Transverse colon (tissue), 4 donors: ENCODE measurements at regions not wholly inside any gene's neighbourhood (a gene's known extent, or its start where the extent isn't known, plus 50 kb on each side); places are given as distances from the start of the nearest gene placed in this dataset.

Experiments
- POLR2A ChIP-seq: fragments of 450-650 bp; IDR thresholded peaks from one replicate; pipeline ENCODE4 v1.6.1; 2016; ENCODE audit warnings: antibody characterized with exemption, mild to moderate bottlenecking, moderate library complexity
- POLR2AphosphoS5 ChIP-seq, 3 donors: sonication (generic); formaldehyde crosslinking; IDR thresholded peaks; one replicate each; pipeline ENCODE4 v1.6.1; 2016; ENCODE audit warnings: antibody characterized with exemption in 3 of 3
- TF ChIP-seq, protein P1 (sequence below), 5 experiments: fragments of 200-600 bp in 3 of 5; fragments of 450-650 bp in 2 of 5; sonication (generic) in 3 of 5; IDR thresholded peaks; 1 replicate in 2 of 5; 2 replicates in 3 of 5; pipeline ENCODE4 v1.5.1; 2016 to 2017; ENCODE audit warnings: antibody characterized with exemption in 5 of 5, inconsistent platforms in 3 of 5, mild to moderate bottlenecking in 2 of 5, moderate library complexity in 1 of 5

DNA sequence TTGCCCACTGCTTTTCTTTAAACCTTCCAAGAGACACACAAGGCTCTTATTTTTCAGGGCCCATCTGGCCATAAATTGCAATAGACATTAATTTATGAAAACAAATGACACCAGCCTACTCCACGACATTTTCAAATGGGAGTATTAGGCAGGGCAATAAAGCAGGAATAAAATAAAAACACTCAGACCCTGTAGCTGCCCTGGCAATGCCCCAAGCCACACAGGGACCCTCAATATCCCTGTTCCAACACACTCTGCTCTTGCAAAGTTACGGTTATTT, 550.8 kb upstream of the TNP1 start:
- TF ChIP-seq, protein P1, sequence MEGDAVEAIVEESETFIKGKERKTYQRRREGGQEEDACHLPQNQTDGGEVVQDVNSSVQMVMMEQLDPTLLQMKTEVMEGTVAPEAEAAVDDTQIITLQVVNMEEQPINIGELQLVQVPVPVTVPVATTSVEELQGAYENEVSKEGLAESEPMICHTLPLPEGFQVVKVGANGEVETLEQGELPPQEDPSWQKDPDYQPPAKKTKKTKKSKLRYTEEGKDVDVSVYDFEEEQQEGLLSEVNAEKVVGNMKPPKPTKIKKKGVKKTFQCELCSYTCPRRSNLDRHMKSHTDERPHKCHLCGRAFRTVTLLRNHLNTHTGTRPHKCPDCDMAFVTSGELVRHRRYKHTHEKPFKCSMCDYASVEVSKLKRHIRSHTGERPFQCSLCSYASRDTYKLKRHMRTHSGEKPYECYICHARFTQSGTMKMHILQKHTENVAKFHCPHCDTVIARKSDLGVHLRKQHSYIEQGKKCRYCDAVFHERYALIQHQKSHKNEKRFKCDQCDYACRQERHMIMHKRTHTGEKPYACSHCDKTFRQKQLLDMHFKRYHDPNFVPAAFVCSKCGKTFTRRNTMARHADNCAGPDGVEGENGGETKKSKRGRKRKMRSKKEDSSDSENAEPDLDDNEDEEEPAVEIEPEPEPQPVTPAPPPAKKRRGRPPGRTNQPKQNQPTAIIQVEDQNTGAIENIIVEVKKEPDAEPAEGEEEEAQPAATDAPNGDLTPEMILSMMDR (IDR thresholded peaks at IDR 0.05): no peak
- TF ChIP-seq POLR2A (no peak), POLR2AphosphoS5 (IDR thresholded peaks at IDR 0.05) (no peak)
